DND-41 (cell line): ENCODE measurements at regions not wholly inside any gene's neighbourhood (a gene's known extent, or its start where the extent isn't known, plus 50 kb on each side); places are given as distances from the start of the nearest gene placed in this dataset.

Source experiments
- ATAC-seq: fragments of 200-7000 bp; cut with Tn5 transposase; 3 replicates; pipeline ENCODE4 v1.9.1; 2021; ENCODE audit warnings: low read depth; ENCODE audit not compliant: insufficient read depth
- DNase-seq: peaks from one replicate; pipeline ENCODE4 v3.0.0-alpha.2; 2020
- H2AFZ ChIP-seq: 2 replicates; pipeline ENCODE4 v1.6.0; 2012; ENCODE audit warnings: low read depth, low read length
- H3K27ac ChIP-seq: 2 replicates; pipeline ENCODE4 v1.5.1; 2012; ENCODE audit warnings: low read length, inconsistent platforms
- H3K27me3 ChIP-seq: fragments of 200-600 bp; sonication (generic); 2 replicates; pipeline ENCODE4 v1.6.0; 2012; ENCODE audit warnings: low read length, mild to moderate bottlenecking, inconsistent platforms; ENCODE audit not compliant: insufficient read depth, poor library complexity
- H3K36me3 ChIP-seq: 2 replicates; pipeline ENCODE4 v1.5.1; 2012; ENCODE audit warnings: low read length, inconsistent platforms; ENCODE audit not compliant: insufficient read depth
- H3K4me1 ChIP-seq: 2 replicates; pipeline ENCODE4 v1.5.1; 2012; ENCODE audit warnings: mild to moderate bottlenecking, low read length; ENCODE audit not compliant: insufficient read depth
- H3K4me2 ChIP-seq: 2 replicates; pipeline ENCODE4 v1.6.0; 2012; ENCODE audit warnings: mild to moderate bottlenecking, moderate library complexity, low read length, inconsistent platforms; ENCODE audit not compliant: insufficient read depth
- H3K4me3 ChIP-seq, 2 experiments: fragments of 200-600 bp in 1 of 2; shearing (Covaris generic) in 1 of 2; 2 replicates each; pipeline ENCODE4 v1.5.1; 2012 to 2016; ENCODE audit warnings: inconsistent platforms in 2 of 2, low read length in 2 of 2, mild to moderate bottlenecking in 2 of 2, low read depth in 1 of 2, moderate library complexity in 1 of 2
- H3K79me2 ChIP-seq: 2 replicates; pipeline ENCODE4 v1.6.0; 2012; ENCODE audit warnings: low read length, inconsistent platforms; ENCODE audit not compliant: insufficient read depth
- H3K9ac ChIP-seq: 2 replicates; pipeline ENCODE4 v1.6.0; 2012; ENCODE audit warnings: low read depth, mild to moderate bottlenecking, inconsistent platforms, low read length, moderate library complexity
- H3K9me3 ChIP-seq: 2 replicates; pipeline ENCODE4 v1.5.1; 2012; ENCODE audit warnings: low read length, moderate library complexity, mild to moderate bottlenecking, inconsistent platforms; ENCODE audit not compliant: insufficient read depth, severe bottlenecking
- H4K20me1 ChIP-seq: 2 replicates; pipeline ENCODE4 v1.6.0; 2012; ENCODE audit warnings: low read length; ENCODE audit not compliant: insufficient read depth
- EZH2 ChIP-seq: IDR thresholded peaks from 3 replicates; pipeline ENCODE4 v1.6.1; 2012; ENCODE audit warnings: borderline replicate concordance, low read depth, mild to moderate bottlenecking, moderate library complexity, low read length, inconsistent platforms; ENCODE audit not compliant: severe bottlenecking
- TF ChIP-seq, protein P1 (sequence below): IDR thresholded peaks from 2 replicates; pipeline ENCODE4 v1.5.1; 2012; ENCODE audit warnings: borderline replicate concordance, low read length, moderate library complexity, mild to moderate bottlenecking; ENCODE audit not compliant: poor library complexity, severe bottlenecking; ENCODE audit errors: extremely low read depth

DNA sequence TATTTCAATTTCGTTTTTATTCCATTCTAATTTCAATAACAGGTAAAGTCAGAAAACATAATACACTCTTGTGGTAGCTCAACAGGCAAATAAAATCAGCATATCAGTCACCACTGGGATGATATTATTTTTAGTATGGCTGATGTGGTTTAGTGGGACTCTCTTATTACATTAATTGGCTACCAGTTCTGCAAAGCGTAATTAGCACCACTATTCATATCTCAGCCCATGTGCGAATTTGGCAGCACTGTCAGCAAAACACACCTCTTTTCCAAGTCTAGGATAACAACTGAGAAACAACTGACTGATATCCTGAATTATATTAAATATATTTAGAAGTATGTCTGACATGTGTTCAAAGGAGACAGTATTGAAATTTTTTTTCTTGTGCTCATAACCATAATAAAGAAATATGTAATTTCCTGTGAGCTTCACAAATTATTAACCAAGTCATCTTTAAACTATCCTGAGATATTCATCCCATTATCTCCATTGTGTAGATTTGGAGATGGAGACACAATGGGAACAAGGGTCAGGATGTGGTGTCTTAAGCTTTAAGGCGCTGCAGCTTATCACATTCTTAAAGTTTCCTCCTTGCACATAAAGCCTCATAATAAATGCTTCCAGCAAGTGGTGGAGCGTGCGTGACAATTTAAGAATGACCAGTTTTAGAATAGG lies 212.4 kb downstream of the TLE1 start:
- Histone ChIP-seq H3K4me3 (no peak overlapping the region), H3K27me3 (no peaks in the 10 kb centered on the region), H3K4me2 (no peak overlapping the region), H3K27ac (no peak overlapping the region), H4K20me1 (no peaks in the 10 kb centered on the region), H2AFZ (no peak overlapping the region), H3K36me3 (no peaks in the 10 kb centered on the region), H3K9ac (no peak overlapping the region), H3K9me3 (no peaks in the 10 kb centered on the region), H3K79me2 (no peaks in the 10 kb centered on the region), H3K4me1 (no peaks in the 10 kb centered on the region)
- TF ChIP-seq, protein P1, sequence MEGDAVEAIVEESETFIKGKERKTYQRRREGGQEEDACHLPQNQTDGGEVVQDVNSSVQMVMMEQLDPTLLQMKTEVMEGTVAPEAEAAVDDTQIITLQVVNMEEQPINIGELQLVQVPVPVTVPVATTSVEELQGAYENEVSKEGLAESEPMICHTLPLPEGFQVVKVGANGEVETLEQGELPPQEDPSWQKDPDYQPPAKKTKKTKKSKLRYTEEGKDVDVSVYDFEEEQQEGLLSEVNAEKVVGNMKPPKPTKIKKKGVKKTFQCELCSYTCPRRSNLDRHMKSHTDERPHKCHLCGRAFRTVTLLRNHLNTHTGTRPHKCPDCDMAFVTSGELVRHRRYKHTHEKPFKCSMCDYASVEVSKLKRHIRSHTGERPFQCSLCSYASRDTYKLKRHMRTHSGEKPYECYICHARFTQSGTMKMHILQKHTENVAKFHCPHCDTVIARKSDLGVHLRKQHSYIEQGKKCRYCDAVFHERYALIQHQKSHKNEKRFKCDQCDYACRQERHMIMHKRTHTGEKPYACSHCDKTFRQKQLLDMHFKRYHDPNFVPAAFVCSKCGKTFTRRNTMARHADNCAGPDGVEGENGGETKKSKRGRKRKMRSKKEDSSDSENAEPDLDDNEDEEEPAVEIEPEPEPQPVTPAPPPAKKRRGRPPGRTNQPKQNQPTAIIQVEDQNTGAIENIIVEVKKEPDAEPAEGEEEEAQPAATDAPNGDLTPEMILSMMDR: no peak
- TF ChIP-seq EZH2: no peak
- DNase-seq: no peak
- no peak for ATAC-seq

GRCh38 chr9:81474792-81475191 lies 214.6 kb downstream of the TLE1 start:
- no peak for TF ChIP-seq EZH2
- TF ChIP-seq, protein P1: no peak
- DNase-seq (no peak), ATAC-seq (no peak)
- H3K9ac ChIP-seq: no peak overlapping the region
- H3K27ac ChIP-seq: no peak overlapping the region
- H3K36me3 ChIP-seq: no peaks in the 10 kb centered on the region
- no peaks in the 10 kb centered on the region for H4K20me1 ChIP-seq
- no peak overlapping the region for H2AFZ ChIP-seq
- no peaks in the 10 kb centered on the region for H3K4me1 ChIP-seq
- H3K79me2 ChIP-seq: no peaks in the 10 kb centered on the region
- H3K4me3 ChIP-seq: no peak overlapping the region
- no peaks in the 10 kb centered on the region for H3K9me3 ChIP-seq
- no peaks in the 10 kb centered on the region for H3K27me3 ChIP-seq
- H3K4me2 ChIP-seq: no peak overlapping the region

GRCh38 chr9:81474125-81474524 lies 215.2 kb downstream of the TLE1 start:
- Histone ChIP-seq H3K36me3 (no peaks in the 10 kb centered on the region), H3K27ac (no peak overlapping the region), H3K79me2 (no peaks in the 10 kb centered on the region), H3K4me3 (no peak overlapping the region), H3K4me2 (no peak overlapping the region), H3K27me3 (no peaks in the 10 kb centered on the region), H4K20me1 (no peaks in the 10 kb centered on the region), H3K4me1 (no peaks in the 10 kb centered on the region), H3K9ac (no peak overlapping the region), H2AFZ (no peak overlapping the region), H3K9me3 (no peaks in the 10 kb centered on the region)
- TF ChIP-seq EZH2: no peak
- TF ChIP-seq, protein P1: no peak
- no peak for DNase-seq
- no peak for ATAC-seq

GRCh38 chr9:81473708-81474107 lies 215.6 kb downstream of the TLE1 start:
- H4K20me1 ChIP-seq: no peaks in the 10 kb centered on the region
- no peak overlapping the region for H3K4me3 ChIP-seq
- H3K36me3 ChIP-seq: no peaks in the 10 kb centered on the region
- no peaks in the 10 kb centered on the region for H3K79me2 ChIP-seq
- H3K4me2 ChIP-seq: no peak overlapping the region
- no peak overlapping the region for H3K9ac ChIP-seq
- H2AFZ ChIP-seq: no peak overlapping the region
- no peak overlapping the region for H3K27ac ChIP-seq
- ATAC-seq (no peak), DNase-seq (no peak)
- no peaks in the 10 kb centered on the region for H3K27me3 ChIP-seq
- H3K4me1 ChIP-seq: no peaks in the 10 kb centered on the region
- no peaks in the 10 kb centered on the region for H3K9me3 ChIP-seq
- TF ChIP-seq, protein P1: no peak
